MM.1S (cell line): ENCODE measurements at regions not wholly inside any gene's neighbourhood (a gene's known extent, or its start where the extent isn't known, plus 50 kb on each side); places are given as distances from the start of the nearest gene placed in this dataset.

ENCODE experiments used
- DNase-seq: peaks from one replicate; pipeline ENCODE4 v3.0.0-alpha.2; 2015
- H2AFZ ChIP-seq: fragments of 300-600 bp; sonication (generic); 2 replicates; pipeline ENCODE4 v1.6.0; 2016; ENCODE audit warnings: antibody characterized with exemption, low read length
- H3F3A ChIP-seq: fragments of 300-600 bp; sonication (generic); 2 replicates; pipeline ENCODE4 v1.6.1; 2016; ENCODE audit warnings: mild to moderate bottlenecking, antibody characterized with exemption, low read length, moderate library complexity, mixed read lengths; ENCODE audit not compliant: insufficient read depth
- H3K27ac ChIP-seq: fragments of 300-600 bp; sonication (generic); 2 replicates; pipeline ENCODE4 v1.5.1; 2016; ENCODE audit warnings: mild to moderate bottlenecking, low read length
- H3K27me3 ChIP-seq: fragments of 300-600 bp; sonication (generic); replicated peaks from 2 replicates; pipeline ENCODE4 v1.6.0; 2016; ENCODE audit warnings: low read length; ENCODE audit not compliant: insufficient read depth
- H3K36me3 ChIP-seq: fragments of 300-600 bp; sonication (generic); replicated peaks from 2 replicates; pipeline ENCODE4 v1.6.1; 2016; ENCODE audit warnings: mild to moderate bottlenecking, low read length, mixed read lengths; ENCODE audit not compliant: insufficient read depth
- H3K4me1 ChIP-seq: fragments of 300-600 bp; sonication (generic); 2 replicates; pipeline ENCODE4 v1.6.1; 2016; ENCODE audit warnings: low read length, mixed read lengths
- H3K4me2 ChIP-seq: fragments of 300-600 bp; sonication (generic); 2 replicates; pipeline ENCODE4 v1.6.0; 2016; ENCODE audit warnings: low read depth, low read length
- H3K4me3 ChIP-seq: fragments of 300-600 bp; sonication (generic); 2 replicates; pipeline ENCODE4 v1.5.1; 2016; ENCODE audit warnings: low read length, mixed read lengths
- H3K79me2 ChIP-seq: fragments of 300-600 bp; sonication (generic); 2 replicates; pipeline ENCODE4 v1.6.1; 2016; ENCODE audit warnings: mixed run types, low read length, mixed read lengths
- H3K9ac ChIP-seq: fragments of 300-600 bp; sonication (generic); 2 replicates; pipeline ENCODE4 v1.6.1; 2016; ENCODE audit warnings: low read length, mixed read lengths
- H3K9me2 ChIP-seq: fragments of 300-600 bp; sonication (generic); replicated peaks from 2 replicates; pipeline ENCODE4 v1.6.1; 2016; ENCODE audit warnings: mild to moderate bottlenecking, low read length, mixed read lengths; ENCODE audit not compliant: insufficient read depth
- H3K9me3 ChIP-seq: fragments of 300-600 bp; sonication (generic); replicated peaks from 2 replicates; pipeline ENCODE4 v1.6.1; 2016; ENCODE audit warnings: mild to moderate bottlenecking, low read length, mixed read lengths; ENCODE audit not compliant: insufficient read depth
- H4K20me1 ChIP-seq: fragments of 300-600 bp; sonication (generic); 2 replicates; pipeline ENCODE4 v1.6.1; 2016; ENCODE audit warnings: mild to moderate bottlenecking, low read length, moderate library complexity, mixed read lengths; ENCODE audit not compliant: insufficient read depth
- CTCF ChIP-seq: fragments of 300-600 bp; sonication (generic); IDR thresholded peaks from 2 replicates; pipeline ENCODE4 v1.5.1; 2016; ENCODE audit warnings: antibody characterized with exemption, low read length, mixed read lengths
- EZH2 ChIP-seq: fragments of 300-600 bp; sonication (generic); optimal IDR thresholded peaks from 2 replicates; pipeline ENCODE3; 2017; ENCODE audit warnings: low read depth, mild to moderate bottlenecking, antibody characterized with exemption, low read length, mixed read lengths
- EZH2phosphoT487 ChIP-seq: fragments of 300-600 bp; sonication (generic); IDR thresholded peaks from 2 replicates; pipeline ENCODE4 v1.6.1; 2018; ENCODE audit warnings: antibody characterized with exemption, low read length

GRCh38 chr13:100876044-100876403, 201.4 kb upstream of the TMTC4 start:
- Histone ChIP-seq H3K9me3 (no peaks in the 10 kb centered on the region), H3K4me3 (no peak overlapping the region), H3K9ac (no peak overlapping the region), H3K27ac (no peak overlapping the region), H3F3A (no peaks in the 10 kb centered on the region), H4K20me1 (no peaks in the 10 kb centered on the region), H3K36me3 (no peaks in the 10 kb centered on the region), H3K27me3 (no peaks in the 10 kb centered on the region), H3K4me1 (no peaks in the 10 kb centered on the region), H3K79me2 (no peaks in the 10 kb centered on the region), H2AFZ (no peak overlapping the region), H3K4me2 (no peak overlapping the region), H3K9me2 (no peaks in the 10 kb centered on the region)
- no peak for DNase-seq
- TF ChIP-seq EZH2 (no peak), CTCF (no peak), EZH2phosphoT487 (no peak)

GRCh38 chr13:100875392-100876043, 200.9 kb upstream of the TMTC4 start:
- H2AFZ ChIP-seq: no peak overlapping the region
- TF ChIP-seq EZH2phosphoT487 (no peak), CTCF (no peak), EZH2 (no peak)
- no peaks in the 10 kb centered on the region for H3F3A ChIP-seq
- H3K27me3 ChIP-seq: no peaks in the 10 kb centered on the region
- no peaks in the 10 kb centered on the region for H3K4me1 ChIP-seq
- no peak overlapping the region for H3K4me3 ChIP-seq
- no peaks in the 10 kb centered on the region for H3K9me3 ChIP-seq
- H3K27ac ChIP-seq: no peak overlapping the region
- H3K9me2 ChIP-seq: no peaks in the 10 kb centered on the region
- no peak overlapping the region for H3K4me2 ChIP-seq
- H3K9ac ChIP-seq: no peak overlapping the region
- no peaks in the 10 kb centered on the region for H4K20me1 ChIP-seq
- H3K36me3 ChIP-seq: no peaks in the 10 kb centered on the region
- no peak for DNase-seq
- H3K79me2 ChIP-seq: no peaks in the 10 kb centered on the region

GRCh38 chr13:100872761-100873160, 198.2 kb upstream of the TMTC4 start:
- Histone ChIP-seq H3F3A (no peaks in the 10 kb centered on the region), H3K4me3 (no peak overlapping the region), H3K79me2 (no peaks in the 10 kb centered on the region), H3K27ac (no peak overlapping the region), H3K9me2 (no peaks in the 10 kb centered on the region), H3K9me3 (no peaks in the 10 kb centered on the region), H3K9ac (no peak overlapping the region), H3K4me2 (no peak overlapping the region), H2AFZ (no peak overlapping the region), H3K4me1 (no peaks in the 10 kb centered on the region), H3K27me3 (no peaks in the 10 kb centered on the region), H3K36me3 (no peaks in the 10 kb centered on the region), H4K20me1 (no peaks in the 10 kb centered on the region)
- no peak for TF ChIP-seq EZH2phosphoT487
- TF ChIP-seq CTCF: no peak
- no peak for DNase-seq
